Liver (tissue), 8 donors: ENCODE measurements at regions not wholly inside any gene's neighbourhood (a gene's known extent, or its start where the extent isn't known, plus 50 kb on each side); places are given as distances from the start of the nearest gene placed in this dataset.

ENCODE experiments used
- DNase-seq: peaks from one replicate; pipeline ENCODE4 v3.0.0-alpha.2; 2017; ENCODE audit warnings: low spot score
- H3K27ac ChIP-seq, 2 donors: one replicate each; pipeline ENCODE4 v1.7.0; 2013; ENCODE audit warnings: inconsistent platforms in 2 of 2, low read length in 2 of 2, control low read depth in 1 of 2, low read depth in 1 of 2, mild to moderate bottlenecking in 1 of 2
- H3K27me3 ChIP-seq, 4 donors: one replicate each; pipeline versions ENCODE4 v1.6.1 to v1.7.0; 2013; ENCODE audit warnings: low read length in 3 of 4, inconsistent platforms in 1 of 4, mild to moderate bottlenecking in 1 of 4, moderate library complexity in 1 of 4; ENCODE audit not compliant: control insufficient read depth in 4 of 4, insufficient read depth in 4 of 4
- H3K36me3 ChIP-seq, 4 donors: one replicate each; pipeline versions ENCODE4 v1.6.1 to v1.7.0; 2013; ENCODE audit warnings: low read length in 3 of 4, mild to moderate bottlenecking in 3 of 4, low read depth in 1 of 4, moderate library complexity in 1 of 4; ENCODE audit not compliant: control insufficient read depth in 4 of 4, insufficient read depth in 3 of 4
- H3K4me1 ChIP-seq, 4 donors: one replicate each; pipeline versions ENCODE4 v1.6.1 to v1.7.0; 2013; ENCODE audit warnings: low read length in 3 of 4, mild to moderate bottlenecking in 3 of 4, moderate library complexity in 1 of 4; ENCODE audit not compliant: control insufficient read depth in 4 of 4, insufficient read depth in 4 of 4
- H3K4me3 ChIP-seq, 3 donors: one replicate each; pipeline versions ENCODE4 v1.6.1 to v1.7.0; 2013; ENCODE audit warnings: low read length in 3 of 3, control low read depth in 1 of 3, low read depth in 1 of 3, mild to moderate bottlenecking in 1 of 3
- H3K9ac ChIP-seq, 2 donors: one replicate each; pipeline ENCODE4 v1.7.0; 2013; ENCODE audit warnings: low read length in 2 of 2, mild to moderate bottlenecking in 2 of 2, moderate library complexity in 2 of 2, control low read depth in 1 of 2, low read depth in 1 of 2
- H3K9me3 ChIP-seq, 4 donors: one replicate each; pipeline versions ENCODE4 v1.6.1 to v1.7.0; 2013; ENCODE audit warnings: low read length in 3 of 4; ENCODE audit not compliant: control insufficient read depth in 4 of 4
- EGR1 ChIP-seq, 2 donors: IDR thresholded peaks; 2 replicates each; pipeline ENCODE4 v1.6.1; 2016 to 2018; ENCODE audit warnings: antibody characterized with exemption in 2 of 2, low read depth in 2 of 2
- FOXA1 ChIP-seq: IDR thresholded peaks from 2 replicates; pipeline ENCODE4 v1.6.1; 2016; ENCODE audit warnings: antibody characterized with exemption
- FOXA2 ChIP-seq: IDR thresholded peaks from 2 replicates; pipeline ENCODE4 v1.6.1; 2016; ENCODE audit warnings: antibody characterized with exemption
- GABPA ChIP-seq, 2 donors: IDR thresholded peaks in 1 of 2; conservative IDR thresholded peaks in 1 of 2; 2 replicates each; pipeline ENCODE4 v1.6.1; 2016; ENCODE audit warnings: antibody characterized with exemption in 2 of 2, mild to moderate bottlenecking in 1 of 2, moderate library complexity in 1 of 2
- HNF4A ChIP-seq, 2 donors: conservative IDR thresholded peaks; 2 replicates each; pipeline ENCODE4 v1.6.1; 2016; ENCODE audit warnings: antibody characterized with exemption in 2 of 2, mild to moderate bottlenecking in 2 of 2
- HNF4G ChIP-seq: IDR thresholded peaks from 2 replicates; pipeline ENCODE4 v1.6.1; 2016; ENCODE audit warnings: antibody characterized with exemption
- JUND ChIP-seq, 2 donors: IDR thresholded peaks; 2 replicates each; pipeline ENCODE4 v1.6.1; 2016; ENCODE audit warnings: antibody characterized with exemption in 2 of 2
- NR2F2 ChIP-seq: IDR thresholded peaks from 2 replicates; pipeline ENCODE4 v1.6.1; 2016; ENCODE audit warnings: antibody characterized with exemption
- RAD21 ChIP-seq, 2 donors: IDR thresholded peaks; 2 replicates each; pipeline ENCODE4 v1.6.1; 2016; ENCODE audit warnings: antibody characterized with exemption in 2 of 2, mild to moderate bottlenecking in 2 of 2
- RXRA ChIP-seq, 2 donors: IDR thresholded peaks; 2 replicates each; pipeline ENCODE4 v1.6.1; 2017 to 2018; ENCODE audit warnings: antibody characterized with exemption in 2 of 2, mild to moderate bottlenecking in 1 of 2
- SP1 ChIP-seq: IDR thresholded peaks from 2 replicates; pipeline ENCODE4 v1.6.1; 2018; ENCODE audit warnings: antibody characterized with exemption, mild to moderate bottlenecking
- TAF1 ChIP-seq: conservative IDR thresholded peaks from 2 replicates; pipeline ENCODE4 v1.6.1; 2016; ENCODE audit warnings: antibody characterized with exemption, mild to moderate bottlenecking
- YY1 ChIP-seq: IDR thresholded peaks from 2 replicates; pipeline ENCODE4 v1.6.1; 2016; ENCODE audit warnings: antibody characterized with exemption, mild to moderate bottlenecking
- WGBS: extraction: QIAGEN DNeasy Blood & Tissue Kit; methylation state at CpG from one replicate; pipeline ENCODE4 v1.1.7; 2013; 5-methylcytosine and 5-hydroxymethylcytosine counted together
- TF ChIP-seq, protein P1 (sequence below): IDR thresholded peaks from 2 replicates; pipeline ENCODE4 v1.6.1; 2016; ENCODE audit warnings: antibody characterized with exemption, mild to moderate bottlenecking
- TF ChIP-seq, protein P2 (sequence below): IDR thresholded peaks from 2 replicates; pipeline ENCODE4 v1.6.1; 2016; ENCODE audit warnings: antibody characterized with exemption
- TF ChIP-seq, protein P3 (sequence below): IDR thresholded peaks from 2 replicates; pipeline ENCODE4 v1.6.1; 2016; ENCODE audit warnings: antibody characterized with exemption
- TF ChIP-seq, protein P4 (sequence below): fragments of 150-350 bp; IDR thresholded peaks from 2 replicates; pipeline ENCODE4 v1.5.1; 2017; ENCODE audit warnings: improper control_type of control experiment, low read depth, low read length; ENCODE audit not compliant: missing input control
- TF ChIP-seq, protein P5 (sequence below): IDR thresholded peaks from 2 replicates; pipeline ENCODE4 v1.6.1; 2016; ENCODE audit warnings: antibody characterized with exemption
- donor health status: healthy.
- donor health status: healthy.
- donor health status: healthy.
- donor health status: healthy.
- donor health status: healthy.

DNA sequence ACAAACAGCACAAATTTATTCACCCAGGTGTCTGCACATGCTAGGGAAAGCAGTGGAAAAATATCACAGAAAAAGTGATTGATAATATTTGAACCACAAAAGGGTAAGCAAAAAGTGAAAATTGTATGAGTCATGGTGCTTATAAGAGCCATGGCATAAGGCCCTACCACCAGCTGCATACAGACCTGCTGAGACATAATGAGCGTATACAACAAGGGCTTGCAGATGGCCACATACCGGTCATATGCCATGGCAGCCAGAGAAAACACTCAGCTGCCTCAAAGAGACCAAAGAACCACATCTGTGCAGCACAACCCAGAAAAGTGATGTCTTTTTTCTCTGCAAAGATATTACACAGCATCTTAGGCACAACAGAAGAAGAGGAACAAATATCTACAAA lies 71.4 kb upstream of the OR9G4 start:
- no peak for DNase-seq
- Histone ChIP-seq H3K27ac (no peak overlapping the region), H3K27me3 (no peaks in the 10 kb centered on the region), H3K36me3 (no peaks in the 10 kb centered on the region), H3K4me1 (no peaks in the 10 kb centered on the region), H3K9me3 (no peaks in the 10 kb centered on the region), H3K9ac (no peak overlapping the region), H3K4me3 (no peak overlapping the region)
- no peak for TF ChIP-seq RAD21 (IDR thresholded peaks at IDR 0.05)
- TF ChIP-seq FOXA1, result no peak
- no peak for TF ChIP-seq TAF1
- no peak for TF ChIP-seq RXRA (IDR thresholded peaks at IDR 0.05)
- no peak for TF ChIP-seq JUND (IDR thresholded peaks at IDR 0.05)
- TF ChIP-seq, protein P1, sequence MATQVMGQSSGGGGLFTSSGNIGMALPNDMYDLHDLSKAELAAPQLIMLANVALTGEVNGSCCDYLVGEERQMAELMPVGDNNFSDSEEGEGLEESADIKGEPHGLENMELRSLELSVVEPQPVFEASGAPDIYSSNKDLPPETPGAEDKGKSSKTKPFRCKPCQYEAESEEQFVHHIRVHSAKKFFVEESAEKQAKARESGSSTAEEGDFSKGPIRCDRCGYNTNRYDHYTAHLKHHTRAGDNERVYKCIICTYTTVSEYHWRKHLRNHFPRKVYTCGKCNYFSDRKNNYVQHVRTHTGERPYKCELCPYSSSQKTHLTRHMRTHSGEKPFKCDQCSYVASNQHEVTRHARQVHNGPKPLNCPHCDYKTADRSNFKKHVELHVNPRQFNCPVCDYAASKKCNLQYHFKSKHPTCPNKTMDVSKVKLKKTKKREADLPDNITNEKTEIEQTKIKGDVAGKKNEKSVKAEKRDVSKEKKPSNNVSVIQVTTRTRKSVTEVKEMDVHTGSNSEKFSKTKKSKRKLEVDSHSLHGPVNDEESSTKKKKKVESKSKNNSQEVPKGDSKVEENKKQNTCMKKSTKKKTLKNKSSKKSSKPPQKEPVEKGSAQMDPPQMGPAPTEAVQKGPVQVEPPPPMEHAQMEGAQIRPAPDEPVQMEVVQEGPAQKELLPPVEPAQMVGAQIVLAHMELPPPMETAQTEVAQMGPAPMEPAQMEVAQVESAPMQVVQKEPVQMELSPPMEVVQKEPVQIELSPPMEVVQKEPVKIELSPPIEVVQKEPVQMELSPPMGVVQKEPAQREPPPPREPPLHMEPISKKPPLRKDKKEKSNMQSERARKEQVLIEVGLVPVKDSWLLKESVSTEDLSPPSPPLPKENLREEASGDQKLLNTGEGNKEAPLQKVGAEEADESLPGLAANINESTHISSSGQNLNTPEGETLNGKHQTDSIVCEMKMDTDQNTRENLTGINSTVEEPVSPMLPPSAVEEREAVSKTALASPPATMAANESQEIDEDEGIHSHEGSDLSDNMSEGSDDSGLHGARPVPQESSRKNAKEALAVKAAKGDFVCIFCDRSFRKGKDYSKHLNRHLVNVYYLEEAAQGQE, result no peak
- no peak for TF ChIP-seq FOXA2
- TF ChIP-seq, protein P2, sequence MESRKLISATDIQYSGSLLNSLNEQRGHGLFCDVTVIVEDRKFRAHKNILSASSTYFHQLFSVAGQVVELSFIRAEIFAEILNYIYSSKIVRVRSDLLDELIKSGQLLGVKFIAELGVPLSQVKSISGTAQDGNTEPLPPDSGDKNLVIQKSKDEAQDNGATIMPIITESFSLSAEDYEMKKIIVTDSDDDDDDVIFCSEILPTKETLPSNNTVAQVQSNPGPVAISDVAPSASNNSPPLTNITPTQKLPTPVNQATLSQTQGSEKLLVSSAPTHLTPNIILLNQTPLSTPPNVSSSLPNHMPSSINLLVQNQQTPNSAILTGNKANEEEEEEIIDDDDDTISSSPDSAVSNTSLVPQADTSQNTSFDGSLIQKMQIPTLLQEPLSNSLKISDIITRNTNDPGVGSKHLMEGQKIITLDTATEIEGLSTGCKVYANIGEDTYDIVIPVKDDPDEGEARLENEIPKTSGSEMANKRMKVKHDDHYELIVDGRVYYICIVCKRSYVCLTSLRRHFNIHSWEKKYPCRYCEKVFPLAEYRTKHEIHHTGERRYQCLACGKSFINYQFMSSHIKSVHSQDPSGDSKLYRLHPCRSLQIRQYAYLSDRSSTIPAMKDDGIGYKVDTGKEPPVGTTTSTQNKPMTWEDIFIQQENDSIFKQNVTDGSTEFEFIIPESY, result no peak
- TF ChIP-seq, protein P3, sequence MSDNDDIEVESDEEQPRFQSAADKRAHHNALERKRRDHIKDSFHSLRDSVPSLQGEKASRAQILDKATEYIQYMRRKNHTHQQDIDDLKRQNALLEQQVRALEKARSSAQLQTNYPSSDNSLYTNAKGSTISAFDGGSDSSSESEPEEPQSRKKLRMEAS, result no peak
- TF ChIP-seq SP1, result no peak
- no peak for TF ChIP-seq NR2F2
- TF ChIP-seq, protein P4, sequence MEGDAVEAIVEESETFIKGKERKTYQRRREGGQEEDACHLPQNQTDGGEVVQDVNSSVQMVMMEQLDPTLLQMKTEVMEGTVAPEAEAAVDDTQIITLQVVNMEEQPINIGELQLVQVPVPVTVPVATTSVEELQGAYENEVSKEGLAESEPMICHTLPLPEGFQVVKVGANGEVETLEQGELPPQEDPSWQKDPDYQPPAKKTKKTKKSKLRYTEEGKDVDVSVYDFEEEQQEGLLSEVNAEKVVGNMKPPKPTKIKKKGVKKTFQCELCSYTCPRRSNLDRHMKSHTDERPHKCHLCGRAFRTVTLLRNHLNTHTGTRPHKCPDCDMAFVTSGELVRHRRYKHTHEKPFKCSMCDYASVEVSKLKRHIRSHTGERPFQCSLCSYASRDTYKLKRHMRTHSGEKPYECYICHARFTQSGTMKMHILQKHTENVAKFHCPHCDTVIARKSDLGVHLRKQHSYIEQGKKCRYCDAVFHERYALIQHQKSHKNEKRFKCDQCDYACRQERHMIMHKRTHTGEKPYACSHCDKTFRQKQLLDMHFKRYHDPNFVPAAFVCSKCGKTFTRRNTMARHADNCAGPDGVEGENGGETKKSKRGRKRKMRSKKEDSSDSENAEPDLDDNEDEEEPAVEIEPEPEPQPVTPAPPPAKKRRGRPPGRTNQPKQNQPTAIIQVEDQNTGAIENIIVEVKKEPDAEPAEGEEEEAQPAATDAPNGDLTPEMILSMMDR, result no peak
- no peak for TF ChIP-seq EGR1 (IDR thresholded peaks at IDR 0.05; ENCODE audit: low read depth in 2 of 2)
- TF ChIP-seq, protein P5, sequence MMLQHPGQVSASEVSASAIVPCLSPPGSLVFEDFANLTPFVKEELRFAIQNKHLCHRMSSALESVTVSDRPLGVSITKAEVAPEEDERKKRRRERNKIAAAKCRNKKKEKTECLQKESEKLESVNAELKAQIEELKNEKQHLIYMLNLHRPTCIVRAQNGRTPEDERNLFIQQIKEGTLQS, result no peak
- no peak for TF ChIP-seq GABPA (IDR thresholded peaks at IDR 0.05 in 1 of 2, conservative IDR thresholded peaks at IDR 0.05 in 1 of 2)
- TF ChIP-seq HNF4A (conservative IDR thresholded peaks at IDR 0.05), result no peak
- TF ChIP-seq YY1, result no peak
- no peak for TF ChIP-seq HNF4G
- 75% methylated on average over 2 of the region's 2 CpGs for WGBS

DNA sequence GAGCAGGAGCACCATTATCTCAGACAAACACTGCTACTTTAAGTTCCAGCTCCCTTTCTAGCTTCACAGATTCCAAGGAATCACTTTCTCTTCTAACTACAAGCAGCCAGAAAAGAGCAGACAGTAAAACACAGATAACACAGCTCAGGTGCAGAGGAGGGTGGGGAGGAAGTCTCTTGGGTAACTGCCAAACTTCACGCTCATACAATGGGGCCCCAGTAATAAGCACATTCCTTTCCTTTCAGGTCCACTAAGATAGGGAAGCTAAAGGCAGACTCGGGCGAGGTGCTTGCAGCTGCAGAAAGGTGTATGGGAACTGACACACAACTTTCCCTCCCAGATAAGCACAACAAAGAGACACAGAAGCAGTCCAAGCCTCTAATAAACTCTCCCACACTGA lies 69.2 kb upstream of the OR9G4 start:
- H3K36me3 ChIP-seq, result no peaks in the 10 kb centered on the region
- no peaks in the 10 kb centered on the region for H3K27me3 ChIP-seq
- 65% methylated on average over 3 of the region's 3 CpGs for WGBS
- TF ChIP-seq RXRA (IDR thresholded peaks at IDR 0.05) (no peak), FOXA2 (no peak)
- no peak overlapping the region for H3K9ac ChIP-seq
- no peak overlapping the region for H3K4me3 ChIP-seq
- DNase-seq, result no peak
- no peaks in the 10 kb centered on the region for H3K4me1 ChIP-seq
- H3K9me3 ChIP-seq, result no peaks in the 10 kb centered on the region
- H3K27ac ChIP-seq, result no peak overlapping the region
